Skeletal muscle cell (primary cell): ENCODE measurements at regions not wholly inside any gene's neighbourhood (a gene's known extent, or its start where the extent isn't known, plus 50 kb on each side); places are given as distances from the start of the nearest gene placed in this dataset.

Source experiments
- DNase-seq: peaks from one replicate; pipeline ENCODE4 v3.0.0-alpha.2; 2010; ENCODE audit warnings: low read depth
- H3K4me3 ChIP-seq: 2 replicates; pipeline ENCODE4 v1.5.1; 2011; ENCODE audit warnings: low read depth, mild to moderate bottlenecking, control low read depth, low read length, moderate library complexity

GRCh38 chr22:48894064-48894671 is 933.5 kb downstream of the BRD1 start:
- DNase-seq = no peak

GRCh38 chr22:48893288-48894063 is 934.2 kb downstream of the BRD1 start:
- no peak for DNase-seq
- H3K4me3 ChIP-seq = no peak overlapping the region

More at GRCh38 chr22:48894064-48894671, 933.5 kb downstream of the BRD1 start:
- H3K4me3 ChIP-seq = no peak overlapping the region

DNA sequence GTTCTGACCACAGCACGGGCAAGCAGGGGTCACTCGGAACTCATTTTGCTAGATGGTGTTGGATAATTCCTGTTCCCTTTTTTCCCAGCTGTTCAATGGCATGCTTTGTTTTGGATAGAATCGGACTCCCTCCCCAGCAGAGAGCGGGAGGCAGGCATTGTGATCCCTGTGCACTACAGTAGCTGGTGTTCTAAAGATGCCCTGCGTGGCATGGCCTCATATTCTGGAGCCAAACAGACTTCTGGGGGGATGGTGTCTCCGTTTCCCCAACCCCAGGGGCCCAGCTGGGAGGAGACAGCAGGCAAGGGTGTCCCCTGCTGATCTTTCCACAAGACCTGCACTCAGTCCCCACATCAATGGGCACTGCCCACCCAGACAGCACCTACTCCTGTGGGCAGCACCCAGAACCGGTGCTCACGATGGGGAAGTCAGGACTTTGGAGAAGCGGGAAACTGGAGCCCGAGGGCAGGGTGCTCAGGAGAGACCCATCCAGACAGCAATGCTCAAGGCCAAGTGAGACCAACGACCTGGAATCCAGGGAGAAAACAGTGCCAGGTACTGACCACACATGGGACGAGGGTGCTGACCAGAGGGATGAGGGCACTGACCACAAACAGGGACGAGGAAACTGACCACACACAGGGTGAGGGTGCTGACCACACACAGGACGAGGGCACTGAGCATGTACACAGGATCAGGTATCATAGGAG is 934.9 kb downstream of the BRD1 start:
- no peak overlapping the region for H3K4me3 ChIP-seq
- DNase-seq = no peak

GRCh38 chr22:48891688-48892577 is 935.7 kb downstream of the BRD1 start:
- no peak overlapping the region for H3K4me3 ChIP-seq
- no peak for DNase-seq

DNA sequence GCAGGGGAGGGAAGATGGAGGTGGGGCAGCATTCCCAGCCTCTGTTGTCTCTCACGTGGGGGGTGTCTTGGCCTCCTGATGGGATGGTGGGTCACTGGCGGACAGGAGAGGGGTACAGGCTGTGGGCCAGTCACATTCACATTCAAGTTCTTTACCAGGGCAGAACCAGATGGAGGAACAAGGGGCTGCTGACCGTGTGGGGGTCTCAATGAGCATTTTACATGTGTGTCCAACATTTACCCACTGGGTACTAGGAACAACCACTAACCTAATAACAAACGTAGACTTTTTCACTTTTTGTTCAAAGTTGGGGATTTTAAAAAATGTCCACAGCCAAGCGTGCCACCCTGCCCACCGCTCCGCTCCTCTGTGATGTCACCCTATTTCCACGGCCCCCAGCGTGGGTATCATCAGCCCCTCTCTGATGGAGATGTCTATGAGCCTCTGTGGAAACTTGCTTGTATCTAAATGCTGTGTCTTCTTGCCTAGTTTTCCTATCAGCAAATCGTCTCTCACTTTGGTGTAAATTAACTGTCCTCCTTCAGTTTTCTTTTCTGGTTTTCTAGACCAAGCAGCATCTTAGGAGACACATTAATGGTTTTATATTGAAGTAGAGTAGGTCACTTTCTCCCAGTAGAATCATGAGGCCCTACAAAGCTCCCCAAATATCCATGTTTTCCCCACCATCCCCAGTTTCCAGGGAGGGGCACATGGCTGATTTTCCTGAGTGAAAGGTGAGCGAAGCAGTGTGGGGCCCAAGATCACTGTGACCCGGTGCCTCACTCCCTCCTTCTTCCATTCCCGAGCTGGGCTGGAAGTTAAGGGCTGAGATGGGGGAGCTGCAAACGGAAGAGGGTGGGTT is 936.7 kb downstream of the BRD1 start:
- no peak for DNase-seq
- no peak overlapping the region for H3K4me3 ChIP-seq

GRCh38 chr22:48889887-48890692 is 937.6 kb downstream of the BRD1 start:
- no peak overlapping the region for H3K4me3 ChIP-seq
- no peak for DNase-seq

DNA sequence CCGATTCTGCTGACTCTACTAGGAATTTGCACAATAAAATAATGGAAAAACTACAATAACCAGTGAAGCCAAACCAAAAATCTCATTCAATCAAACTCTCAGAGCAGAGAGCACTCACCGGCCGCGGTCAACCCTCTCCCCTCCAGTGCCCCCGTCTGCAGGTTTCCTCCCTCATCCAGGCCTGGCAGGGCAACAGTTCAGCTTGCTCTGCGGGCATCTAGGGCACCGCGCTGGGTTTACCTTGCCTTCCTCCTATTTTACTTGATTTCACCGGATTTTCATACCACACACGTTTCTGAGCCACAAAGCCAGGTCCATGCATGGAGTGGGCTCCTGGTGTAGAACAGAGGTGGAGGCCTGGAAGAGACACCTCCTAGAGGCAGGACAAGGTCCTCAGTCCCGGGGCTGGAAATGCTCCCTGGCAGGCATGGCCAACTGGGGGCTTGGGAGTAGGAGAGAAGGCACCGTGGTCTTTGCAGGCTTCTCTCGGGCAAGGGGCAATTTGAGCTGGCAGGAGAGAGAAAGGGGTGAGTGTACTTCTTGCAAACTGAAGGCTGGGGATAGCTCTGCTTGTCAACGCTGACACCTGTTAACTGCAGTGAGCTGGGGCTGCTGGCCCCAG is 938.4 kb downstream of the BRD1 start:
- no peak for DNase-seq
- no peak overlapping the region for H3K4me3 ChIP-seq

DNA sequence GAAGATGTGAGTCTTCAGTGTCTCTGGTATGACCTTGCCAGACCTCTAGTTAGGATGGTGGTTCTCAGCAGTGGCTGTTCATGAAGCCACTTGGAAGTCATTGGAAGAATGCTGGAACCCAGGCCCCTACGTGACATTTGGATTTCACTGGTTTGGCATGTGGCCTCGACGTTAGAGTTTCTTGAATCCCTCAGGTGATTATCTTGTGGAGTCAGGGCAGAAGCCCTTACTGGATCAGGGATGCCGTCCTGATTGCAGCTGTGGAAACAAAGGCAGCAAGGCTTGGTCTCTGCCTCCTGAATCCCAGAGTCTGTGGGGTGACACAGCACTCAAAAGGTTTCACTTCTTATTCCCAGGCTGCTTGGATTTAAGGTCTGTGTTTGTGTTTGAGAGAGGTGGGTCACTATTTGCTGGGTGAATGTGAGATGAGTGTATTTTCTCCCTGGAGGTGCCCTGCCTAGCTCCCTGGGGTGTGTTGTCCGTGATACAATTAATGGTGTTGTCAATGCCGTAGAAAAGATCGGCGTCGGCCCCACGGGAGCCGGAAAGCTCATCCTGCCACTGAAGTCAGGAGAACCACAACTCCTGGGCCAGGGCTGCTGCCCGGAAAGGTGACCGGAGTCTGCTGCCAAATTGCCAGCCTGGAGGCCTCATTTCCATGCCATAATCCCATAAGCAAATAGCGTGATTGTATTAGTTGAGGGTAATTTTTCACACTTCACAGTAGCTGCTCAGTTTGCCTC is 939.0 kb downstream of the BRD1 start:
- DNase-seq = no peak
- H3K4me3 ChIP-seq = no peak overlapping the region

GRCh38 chr22:48887394-48888332 is 940.0 kb downstream of the BRD1 start:
- DNase-seq = no peak
- no peak overlapping the region for H3K4me3 ChIP-seq

DNA sequence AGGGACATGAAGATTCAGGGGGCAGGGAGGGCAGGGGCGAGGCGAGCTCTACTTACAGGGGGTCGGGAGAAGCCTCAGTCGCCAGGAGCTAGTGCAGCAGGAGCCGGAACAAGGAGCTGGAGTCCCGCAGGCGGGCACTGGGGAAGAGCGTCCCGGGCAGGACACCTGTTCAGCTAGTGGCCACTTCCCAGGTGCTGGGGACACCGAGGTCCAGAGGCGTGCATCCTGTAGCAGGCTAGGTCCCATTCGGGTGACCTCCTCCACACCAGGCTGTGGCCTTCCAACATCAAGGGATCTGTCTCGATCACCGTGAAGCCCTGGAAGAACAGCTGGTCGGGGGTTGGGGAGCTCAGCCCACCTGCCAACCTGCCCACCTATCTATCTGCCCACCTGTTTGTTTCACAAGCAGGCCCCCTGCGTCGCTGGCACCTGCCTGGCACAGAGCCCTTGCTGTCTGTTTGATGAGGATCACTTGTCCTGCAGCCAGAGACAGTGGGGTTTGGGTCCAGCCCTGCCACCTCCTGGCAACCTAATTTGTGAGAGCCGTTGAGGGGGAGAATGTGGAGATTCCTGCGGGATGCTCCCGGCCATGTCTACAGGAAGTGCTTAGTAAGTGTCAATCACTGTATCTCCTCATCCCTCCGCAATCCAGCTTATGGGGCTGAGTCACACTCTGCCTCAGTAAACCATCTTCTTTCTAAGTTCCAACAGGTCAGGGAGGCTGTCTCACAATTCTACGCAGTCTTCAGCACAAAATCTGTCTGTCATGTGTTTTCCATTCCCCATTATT is 940.9 kb downstream of the BRD1 start:
- H3K4me3 ChIP-seq = no peak overlapping the region
- no peak for DNase-seq

DNA sequence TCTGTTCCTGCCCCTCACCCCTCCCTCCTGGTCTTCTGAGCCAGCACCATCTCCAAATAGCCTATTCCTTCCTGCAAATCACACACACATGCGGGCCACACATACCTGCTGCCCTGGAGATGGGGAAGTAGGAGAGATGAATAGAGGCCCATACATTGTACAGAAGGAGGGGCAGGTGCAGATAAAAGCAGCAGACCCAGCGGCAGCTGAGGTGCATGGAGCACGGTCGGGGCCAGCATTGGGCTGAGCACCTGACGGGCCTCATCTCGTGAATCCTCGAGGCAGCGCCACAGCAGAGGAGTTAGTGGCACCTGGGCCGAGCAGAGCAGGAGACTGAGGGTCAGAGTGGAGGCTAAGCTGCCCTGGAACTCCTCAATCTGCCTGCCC is 941.8 kb downstream of the BRD1 start:
- DNase-seq = no peak
- H3K4me3 ChIP-seq = no peak overlapping the region

DNA sequence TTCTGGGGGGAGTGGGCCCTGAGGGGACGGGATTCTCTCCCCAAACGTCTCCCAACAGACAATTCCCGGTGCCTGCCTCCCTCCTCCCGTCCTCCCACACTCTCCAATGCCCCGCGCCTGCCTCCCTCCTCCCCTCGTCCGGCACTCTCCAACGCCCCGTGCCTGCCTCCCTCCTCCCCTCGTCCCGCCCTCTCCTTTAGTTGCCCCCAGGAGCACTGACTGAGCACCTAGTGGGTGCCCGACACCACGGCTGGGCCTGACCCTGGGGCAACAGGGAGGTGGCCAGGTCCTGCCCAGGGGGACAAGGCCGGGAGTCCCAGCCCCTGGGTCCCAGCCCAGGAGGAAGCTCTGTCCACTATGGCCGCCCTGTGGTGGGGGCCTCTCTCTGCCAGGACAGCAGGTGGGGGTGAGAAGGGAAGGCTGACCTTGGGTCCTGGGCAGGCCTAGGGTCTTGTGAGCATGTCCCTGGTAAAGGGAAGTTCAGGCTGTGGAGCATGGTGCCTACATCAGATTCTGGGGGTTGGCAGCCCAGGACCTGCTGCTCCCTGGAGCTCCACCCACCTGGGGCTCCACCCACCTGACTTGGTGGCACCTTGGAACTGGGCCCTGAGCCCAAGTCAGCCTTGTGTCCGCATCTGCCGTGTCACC is 942.3 kb downstream of the BRD1 start:
- H3K4me3 ChIP-seq = no peak overlapping the region
- no peak for DNase-seq

DNA sequence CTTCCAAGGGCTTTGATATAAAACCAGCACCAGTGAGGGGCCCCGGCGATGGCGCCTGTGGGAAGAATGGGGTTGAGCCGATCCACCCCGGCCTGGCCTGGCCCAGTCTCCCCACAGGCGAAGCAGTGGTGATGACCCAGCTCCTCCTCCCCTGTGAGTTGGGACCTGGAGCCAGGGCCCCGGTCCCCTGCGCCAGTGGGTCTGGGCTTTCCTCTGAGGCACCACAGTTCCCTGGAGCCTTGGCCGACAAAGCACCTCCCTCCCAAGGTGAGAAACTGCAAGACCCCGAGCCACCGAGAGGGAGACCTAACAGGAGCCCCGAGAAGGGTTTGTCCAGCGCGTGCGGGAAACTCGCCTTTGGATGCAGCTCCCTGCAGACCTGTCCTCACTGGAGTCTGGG is 942.9 kb downstream of the BRD1 start:
- no peak for DNase-seq
- no peak overlapping the region for H3K4me3 ChIP-seq

GRCh38 chr22:48884324-48884723 is 943.3 kb downstream of the BRD1 start:
- no peak for DNase-seq
- no peak overlapping the region for H3K4me3 ChIP-seq
